Stomach (tissue), 8 donors: ENCODE measurements at regions not wholly inside any gene's neighbourhood (a gene's known extent, or its start where the extent isn't known, plus 50 kb on each side); places are given as distances from the start of the nearest gene placed in this dataset.

Experiments used
- DNase-seq, 2 donors: peaks; one replicate each; pipeline versions ENCODE4 v3.0.0 to v3.0.0-alpha.2; 2013 to 2019
- H3K27ac ChIP-seq, 5 donors: fragments of 200-600 bp in 4 of 5; sonication (generic) in 4 of 5; one replicate each; pipeline ENCODE4 v1.5.1; 2013 to 2019; ENCODE audit warnings: mild to moderate bottlenecking in 1 of 5, moderate library complexity in 1 of 5
- H3K27me3 ChIP-seq, 3 donors: fragments of 200-600 bp; sonication (generic); one replicate each; pipeline ENCODE4 v1.5.1; 2017 to 2019; ENCODE audit warnings: mixed run types in 1 of 3
- H3K36me3 ChIP-seq, 4 donors: fragments of 200-600 bp; sonication (generic); 1 replicate in 3 of 4; 2 replicates in 1 of 4; pipeline ENCODE4 v1.5.1; 2016 to 2019
- H3K4me1 ChIP-seq, 4 donors: fragments of 200-600 bp; sonication (generic); one replicate each; pipeline ENCODE4 v1.5.1; 2016 to 2019
- H3K4me3 ChIP-seq, 4 donors: fragments of 200-600 bp; sonication (generic) in 3 of 4; one replicate each; pipeline ENCODE4 v1.5.1; 2016 to 2019; ENCODE audit warnings: mild to moderate bottlenecking in 1 of 4
- H3K9me3 ChIP-seq, 4 donors: fragments of 200-600 bp; sonication (generic); one replicate each; pipeline ENCODE4 v1.5.1; 2016 to 2019
- EP300 ChIP-seq: sonication (generic); formaldehyde crosslinking; IDR thresholded peaks from one replicate; pipeline ENCODE4 v1.6.1; 2017; ENCODE audit warnings: antibody characterized with exemption
- POLR2A ChIP-seq, 4 donors: fragments of 450-650 bp; IDR thresholded peaks; one replicate each; pipeline ENCODE4 v1.6.1; 2016; ENCODE audit warnings: antibody characterized with exemption in 4 of 4, control low read depth in 2 of 4, mild to moderate bottlenecking in 1 of 4, moderate library complexity in 1 of 4
- POLR2AphosphoS5 ChIP-seq, 3 donors: sonication (generic); formaldehyde crosslinking; IDR thresholded peaks; one replicate each; pipeline ENCODE4 v1.6.1; 2016; ENCODE audit warnings: antibody characterized with exemption in 3 of 3
- WGBS, 5 donors: extraction: QIAGEN DNeasy Blood & Tissue Kit in 3 of 5; methylation state at CpG; one replicate each; pipeline versions ENCODE4 v1.1.5 to v1.1.7; 2013 to 2018; 5-methylcytosine and 5-hydroxymethylcytosine counted together
- intact Hi-C: fragments of 100-400 bp; cut with DNase I; formaldehyde crosslinking; loops from one replicate; pipeline ENCODE4 v1.15.1; 2023; ENCODE audit warnings: low total_unique reads
- TF ChIP-seq, protein P1 (sequence below), 7 experiments: fragments of 450-650 bp in 4 of 7; fragments of 200-600 bp in 3 of 7; sonication (generic) in 3 of 7; IDR thresholded peaks; one replicate each; pipeline ENCODE4 v1.5.1; 2016 to 2019; ENCODE audit warnings: antibody characterized with exemption in 7 of 7, control low read depth in 2 of 7, mild to moderate bottlenecking in 1 of 7
- donor health status: healthy with polysubstance abuse.
- donor health status: Bipolar disorder and iron deficiency.
- donor health status: healthy.

DNA sequence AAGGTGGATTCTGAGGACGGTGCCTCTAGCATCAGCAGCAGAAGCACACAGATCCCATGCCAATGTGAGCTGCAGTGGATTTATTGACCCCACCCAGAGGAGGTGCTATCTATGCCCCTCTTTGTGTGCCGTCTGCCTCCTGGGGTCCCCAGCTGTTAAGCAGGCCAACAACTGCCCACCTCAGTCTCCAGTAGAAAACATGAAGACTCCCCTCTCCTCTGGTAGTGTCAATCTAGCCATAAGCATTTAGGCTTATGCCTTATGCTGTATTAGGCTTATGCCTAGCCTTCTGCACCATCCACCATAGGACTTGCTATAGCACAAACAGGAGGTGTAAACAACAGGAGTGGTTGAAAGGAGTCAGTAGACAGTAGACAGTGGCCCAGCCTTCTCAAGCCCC, 417.9 kb upstream of the C16orf82 start:
- Histone ChIP-seq H3K4me1 (no peaks in the 10 kb centered on the region), H3K9me3 (no peaks in the 10 kb centered on the region), H3K4me3 (no peak overlapping the region), H3K36me3 (no peaks in the 10 kb centered on the region), H3K27me3 (no peaks in the 10 kb centered on the region), H3K27ac (no peak overlapping the region)
- WGBS, 5 donors: 50 to 66% (median 63%) methylated on average over 1 to 2 of the region's 2 CpGs
- intact Hi-C loops: no loop called here
- DNase-seq: no peak
- no peak for TF ChIP-seq EP300
- TF ChIP-seq POLR2AphosphoS5 (IDR thresholded peaks at IDR 0.05): no peak
- TF ChIP-seq, protein P1, sequence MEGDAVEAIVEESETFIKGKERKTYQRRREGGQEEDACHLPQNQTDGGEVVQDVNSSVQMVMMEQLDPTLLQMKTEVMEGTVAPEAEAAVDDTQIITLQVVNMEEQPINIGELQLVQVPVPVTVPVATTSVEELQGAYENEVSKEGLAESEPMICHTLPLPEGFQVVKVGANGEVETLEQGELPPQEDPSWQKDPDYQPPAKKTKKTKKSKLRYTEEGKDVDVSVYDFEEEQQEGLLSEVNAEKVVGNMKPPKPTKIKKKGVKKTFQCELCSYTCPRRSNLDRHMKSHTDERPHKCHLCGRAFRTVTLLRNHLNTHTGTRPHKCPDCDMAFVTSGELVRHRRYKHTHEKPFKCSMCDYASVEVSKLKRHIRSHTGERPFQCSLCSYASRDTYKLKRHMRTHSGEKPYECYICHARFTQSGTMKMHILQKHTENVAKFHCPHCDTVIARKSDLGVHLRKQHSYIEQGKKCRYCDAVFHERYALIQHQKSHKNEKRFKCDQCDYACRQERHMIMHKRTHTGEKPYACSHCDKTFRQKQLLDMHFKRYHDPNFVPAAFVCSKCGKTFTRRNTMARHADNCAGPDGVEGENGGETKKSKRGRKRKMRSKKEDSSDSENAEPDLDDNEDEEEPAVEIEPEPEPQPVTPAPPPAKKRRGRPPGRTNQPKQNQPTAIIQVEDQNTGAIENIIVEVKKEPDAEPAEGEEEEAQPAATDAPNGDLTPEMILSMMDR (IDR thresholded peaks at IDR 0.05): no peak
- TF ChIP-seq POLR2A (IDR thresholded peaks at IDR 0.05): no peak

DNA sequence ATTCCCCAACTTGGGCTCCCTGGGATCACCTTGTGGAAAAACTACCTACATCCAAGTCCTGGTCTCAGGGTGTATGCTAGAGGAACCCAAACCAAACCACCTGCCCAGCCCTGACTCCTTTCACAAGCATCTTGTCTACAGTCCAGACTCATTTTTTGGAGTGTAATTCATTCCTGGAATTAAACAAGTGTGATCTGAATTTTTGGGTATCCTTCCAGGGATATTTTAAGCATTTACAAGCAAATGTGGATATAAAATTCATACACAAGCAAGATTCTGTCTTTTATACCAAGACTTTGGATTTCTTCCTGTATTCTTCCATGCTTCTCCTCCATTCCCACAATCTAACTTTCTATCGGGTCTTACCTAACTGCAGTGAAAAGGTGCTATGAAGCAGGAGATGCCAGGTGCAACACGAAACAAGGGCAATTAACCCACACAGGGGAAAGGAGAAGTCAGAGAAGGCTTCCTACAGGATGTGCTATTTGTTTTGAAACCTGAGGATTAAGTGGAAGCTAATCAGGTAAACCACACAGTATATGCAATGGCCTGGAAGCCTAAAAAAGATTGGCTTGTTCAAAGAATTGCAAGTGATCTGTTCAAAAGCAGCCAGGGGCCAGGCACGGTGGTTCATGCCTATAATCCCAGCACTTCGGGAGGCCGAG, 417.2 kb upstream of the C16orf82 start:
- Histone ChIP-seq H3K27me3 (no peaks in the 10 kb centered on the region), H3K9me3 (no peaks in the 10 kb centered on the region), H3K36me3 (no peaks in the 10 kb centered on the region), H3K4me3 (no peak overlapping the region), H3K4me1 (no peaks in the 10 kb centered on the region), H3K27ac (no peak overlapping the region)
- intact Hi-C loops: no loop called here
- no peak for DNase-seq
- no peak for TF ChIP-seq POLR2A (IDR thresholded peaks at IDR 0.05)
- no peak for TF ChIP-seq EP300
- no peak for TF ChIP-seq POLR2AphosphoS5 (IDR thresholded peaks at IDR 0.05)
- TF ChIP-seq, protein P1 (IDR thresholded peaks at IDR 0.05): no peak
- WGBS, 5 donors: 56 to 82% (median 74%) methylated on average over 5 of the region's 5 CpGs

DNA sequence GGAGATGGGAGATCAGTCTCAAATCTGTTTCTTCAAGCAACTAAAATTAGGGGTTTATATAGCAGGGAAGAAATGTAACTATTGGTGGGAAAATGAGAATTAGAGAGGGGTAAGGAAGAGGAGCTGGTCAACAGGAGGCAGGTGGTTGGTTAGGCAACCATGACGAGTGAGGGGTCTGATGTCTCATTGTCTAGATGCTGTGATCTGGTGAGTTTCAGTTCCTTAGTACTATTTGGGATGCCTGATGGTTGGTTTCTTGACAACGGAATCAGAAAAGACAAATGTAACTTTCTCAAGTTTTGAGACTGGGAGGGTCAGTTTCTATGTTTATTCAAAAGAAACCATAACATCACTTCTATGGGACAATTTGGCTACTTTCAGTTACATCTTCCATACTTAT, 415.3 kb upstream of the C16orf82 start:
- Histone ChIP-seq H3K27me3 (no peaks in the 10 kb centered on the region), H3K36me3 (no peaks in the 10 kb centered on the region), H3K4me1 (no peaks in the 10 kb centered on the region), H3K4me3 (no peak overlapping the region), H3K27ac (no peak overlapping the region), H3K9me3 (peaks cover 0 to 2% (median 0%) of the 10 kb centered on the region in 4 donors)
- no peak for DNase-seq
- 66 to 82% (median 72%) methylated on average over 2 of the region's 2 CpGs for WGBS, 5 donors
- TF ChIP-seq EP300 (no peak), POLR2AphosphoS5 (IDR thresholded peaks at IDR 0.05) (no peak), POLR2A (IDR thresholded peaks at IDR 0.05) (no peak)
- TF ChIP-seq, protein P1 (IDR thresholded peaks at IDR 0.05): no peak
- intact Hi-C loops: no loop called here

DNA sequence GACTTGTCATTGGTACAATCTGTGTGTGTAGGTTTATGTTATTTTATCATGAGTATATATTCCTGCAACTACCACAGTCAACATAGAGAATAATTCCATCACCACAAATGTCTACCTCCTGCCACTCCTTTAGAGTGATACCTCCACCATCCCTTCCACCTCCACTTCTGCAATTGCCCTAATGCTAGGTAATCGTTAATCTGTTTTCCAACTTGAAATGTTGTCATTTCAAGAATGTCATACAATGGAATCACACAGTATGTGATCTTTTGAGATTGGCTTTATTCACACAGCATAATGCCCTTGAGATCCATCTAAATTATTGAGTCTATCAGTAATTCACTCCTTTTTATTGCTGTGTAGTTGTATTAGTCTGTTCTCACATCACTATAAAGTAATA, 414.8 kb upstream of the C16orf82 start:
- WGBS, 5 donors: 76 to 97% (median 87%) methylated on average over 1 of the region's 1 CpG
- Histone ChIP-seq H3K4me1 (no peaks in the 10 kb centered on the region), H3K27me3 (no peaks in the 10 kb centered on the region), H3K36me3 (no peaks in the 10 kb centered on the region), H3K9me3 (peaks cover 0 to 6% (median 0%) of the 10 kb centered on the region in 4 donors), H3K4me3 (no peak overlapping the region), H3K27ac (no peak overlapping the region)
- no peak for DNase-seq
- TF ChIP-seq EP300 (no peak), POLR2AphosphoS5 (IDR thresholded peaks at IDR 0.05) (no peak), POLR2A (IDR thresholded peaks at IDR 0.05) (no peak)
- TF ChIP-seq, protein P1 (IDR thresholded peaks at IDR 0.05): no peak
- intact Hi-C loops: no loop called here
